HUES6 (cell line): ENCODE measurements at regions not wholly inside any gene's neighbourhood (a gene's known extent, or its start where the extent isn't known, plus 50 kb on each side); places are given as distances from the start of the nearest gene placed in this dataset.

ENCODE experiments used
- H3K27ac ChIP-seq: 2 replicates; pipeline ENCODE4 v1.7.0; 2013; ENCODE audit warnings: low read depth, mild to moderate bottlenecking, low read length, inconsistent platforms
- H3K27me3 ChIP-seq: 2 replicates; pipeline ENCODE4 v1.6.1; 2013; ENCODE audit warnings: low read length; ENCODE audit not compliant: control insufficient read depth, insufficient read depth
- H3K36me3 ChIP-seq: 2 replicates; pipeline ENCODE4 v1.6.1; 2013; ENCODE audit warnings: low read length; ENCODE audit not compliant: control insufficient read depth, insufficient read depth
- H3K4me1 ChIP-seq: 2 replicates; pipeline ENCODE4 v1.6.1; 2013; ENCODE audit warnings: low read length; ENCODE audit not compliant: control insufficient read depth, insufficient read depth
- H3K4me3 ChIP-seq: 2 replicates; pipeline ENCODE4 v1.5.1; 2013; ENCODE audit warnings: low read depth, low read length
- H3K9ac ChIP-seq: one replicate; pipeline ENCODE4 v1.6.1; 2013; ENCODE audit warnings: mild to moderate bottlenecking, low read length
- H3K9me3 ChIP-seq: 2 replicates; pipeline ENCODE4 v1.6.1; 2013; ENCODE audit warnings: low read depth, low read length; ENCODE audit not compliant: control insufficient read depth, insufficient read depth

DNA sequence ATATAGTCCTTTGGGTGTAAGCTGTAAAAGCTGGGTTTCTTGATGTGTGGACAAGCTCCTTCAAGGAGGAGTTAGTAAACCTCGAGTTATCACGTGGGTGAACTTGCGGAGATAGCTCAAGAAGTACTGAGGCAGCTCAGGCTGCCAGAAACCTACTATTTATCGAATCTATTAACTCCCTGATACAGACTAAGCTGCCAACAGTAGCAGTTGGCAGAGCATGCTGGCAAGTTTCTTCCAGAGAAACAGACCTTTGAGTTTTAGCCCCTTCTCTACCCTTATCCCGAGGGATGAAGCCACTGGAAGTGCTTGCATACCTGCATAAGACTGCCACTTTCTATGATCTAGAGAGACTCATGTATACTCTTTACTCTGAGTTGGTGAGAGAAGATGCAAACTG lies 624.5 kb upstream of the USP24 start:
- no peaks in the 10 kb centered on the region for H3K9me3 ChIP-seq
- H3K36me3 ChIP-seq = no peaks in the 10 kb centered on the region
- H3K4me3 ChIP-seq = no peak overlapping the region
- H3K27ac ChIP-seq = no peak overlapping the region
- no peak overlapping the region for H3K9ac ChIP-seq
- H3K27me3 ChIP-seq = no peaks in the 10 kb centered on the region
- no peaks in the 10 kb centered on the region for H3K4me1 ChIP-seq

DNA sequence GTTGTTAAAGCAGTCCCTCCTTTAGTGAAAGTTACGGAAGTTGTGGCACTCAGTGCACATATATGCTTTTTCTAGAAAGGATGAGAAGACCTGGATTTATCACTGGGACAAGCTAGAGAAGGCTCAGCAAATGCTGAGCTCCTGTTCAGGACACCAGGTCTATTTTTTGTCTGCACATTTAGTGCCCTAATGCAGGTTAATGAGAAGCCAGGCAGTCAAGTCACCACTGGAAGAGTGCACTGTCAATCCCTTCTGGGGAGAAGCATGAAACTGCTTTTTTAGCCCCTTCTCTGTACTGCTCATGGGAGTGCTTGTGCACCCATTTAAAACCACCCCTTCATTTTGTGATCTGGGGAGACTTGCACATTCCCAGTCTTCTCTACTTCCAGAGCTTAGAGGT lies 624.1 kb upstream of the USP24 start:
- H3K36me3 ChIP-seq = no peaks in the 10 kb centered on the region
- no peak overlapping the region for H3K9ac ChIP-seq
- no peaks in the 10 kb centered on the region for H3K4me1 ChIP-seq
- no peak overlapping the region for H3K27ac ChIP-seq
- no peaks in the 10 kb centered on the region for H3K27me3 ChIP-seq
- no peaks in the 10 kb centered on the region for H3K9me3 ChIP-seq
- no peak overlapping the region for H3K4me3 ChIP-seq

DNA sequence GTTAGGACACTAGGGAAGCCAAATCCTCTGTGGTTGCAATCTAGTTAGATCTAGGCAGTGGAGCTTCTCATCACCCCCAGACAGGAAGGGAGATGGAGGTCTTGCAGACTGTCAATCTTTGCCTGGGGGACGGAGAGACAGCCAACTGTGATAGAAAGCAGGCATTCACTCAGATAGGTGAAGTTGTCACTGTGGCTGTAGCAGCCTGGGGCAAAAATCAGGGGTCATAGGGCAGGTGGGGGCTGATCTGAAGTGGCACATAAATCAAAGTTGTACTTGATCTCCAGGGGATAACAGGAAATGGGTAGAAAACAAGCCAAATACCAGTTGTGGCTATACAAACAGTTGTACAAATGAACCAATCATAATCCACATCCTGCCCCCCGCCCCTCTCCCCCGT lies 620.9 kb upstream of the USP24 start:
- Histone ChIP-seq H3K4me3 (no peak overlapping the region), H3K27me3 (no peaks in the 10 kb centered on the region), H3K9ac (no peak overlapping the region), H3K36me3 (no peaks in the 10 kb centered on the region), H3K4me1 (no peaks in the 10 kb centered on the region), H3K9me3 (no peaks in the 10 kb centered on the region), H3K27ac (no peak overlapping the region)

DNA sequence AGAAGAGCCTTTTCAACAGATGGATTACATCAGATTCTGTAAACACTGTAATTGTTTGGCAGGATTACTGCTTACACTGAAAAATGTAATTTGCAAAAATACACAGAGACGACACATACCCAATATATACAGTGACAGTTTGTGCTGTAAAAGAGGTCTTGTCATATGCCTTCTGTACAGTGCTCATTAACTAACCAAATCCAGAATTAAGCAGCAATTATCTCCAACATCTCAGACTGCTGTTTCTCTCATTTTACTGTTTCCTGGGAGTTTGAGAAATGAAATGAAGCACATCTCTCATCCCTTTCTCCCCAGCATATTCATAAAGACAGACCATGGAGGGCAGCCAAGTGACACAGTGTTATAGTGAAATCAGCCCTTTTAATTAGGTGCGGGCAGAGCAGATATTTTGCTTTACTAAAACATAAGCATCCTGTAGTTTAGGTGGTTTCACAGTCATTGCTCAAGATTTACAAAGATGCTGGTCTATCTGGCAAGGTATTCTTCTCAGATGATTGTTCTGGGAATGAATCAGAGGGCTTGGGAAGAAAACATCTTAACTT lies 618.4 kb upstream of the USP24 start:
- no peak overlapping the region for H3K4me3 ChIP-seq
- no peaks in the 10 kb centered on the region for H3K9me3 ChIP-seq
- no peaks in the 10 kb centered on the region for H3K36me3 ChIP-seq
- no peaks in the 10 kb centered on the region for H3K27me3 ChIP-seq
- no peaks in the 10 kb centered on the region for H3K4me1 ChIP-seq
- H3K27ac ChIP-seq = no peak overlapping the region
- no peak overlapping the region for H3K9ac ChIP-seq

DNA sequence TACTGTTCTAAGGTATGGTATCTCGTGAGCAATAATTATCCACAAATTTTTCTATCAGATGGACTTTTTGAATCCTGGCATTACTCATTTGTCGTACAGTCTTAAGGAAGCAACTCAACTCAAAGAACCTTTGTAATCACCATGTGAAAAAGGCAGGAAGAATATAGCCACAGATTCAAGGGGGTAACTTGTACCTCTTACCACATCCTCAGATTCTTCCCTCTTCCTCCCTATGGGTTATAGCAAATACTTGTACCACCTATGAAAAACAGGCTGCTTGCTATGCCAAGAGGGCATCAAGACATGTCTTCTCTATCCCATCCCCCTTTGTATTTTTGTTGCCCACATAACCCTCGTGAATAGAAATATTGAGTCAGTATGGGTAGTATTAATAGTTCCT lies 616.6 kb upstream of the USP24 start:
- no peaks in the 10 kb centered on the region for H3K27me3 ChIP-seq
- H3K9me3 ChIP-seq = no peaks in the 10 kb centered on the region
- H3K4me3 ChIP-seq = no peak overlapping the region
- no peaks in the 10 kb centered on the region for H3K36me3 ChIP-seq
- H3K27ac ChIP-seq = no peak overlapping the region
- H3K4me1 ChIP-seq = no peaks in the 10 kb centered on the region; the same call in 1 of the 2 replicates
- no peak overlapping the region for H3K9ac ChIP-seq

DNA sequence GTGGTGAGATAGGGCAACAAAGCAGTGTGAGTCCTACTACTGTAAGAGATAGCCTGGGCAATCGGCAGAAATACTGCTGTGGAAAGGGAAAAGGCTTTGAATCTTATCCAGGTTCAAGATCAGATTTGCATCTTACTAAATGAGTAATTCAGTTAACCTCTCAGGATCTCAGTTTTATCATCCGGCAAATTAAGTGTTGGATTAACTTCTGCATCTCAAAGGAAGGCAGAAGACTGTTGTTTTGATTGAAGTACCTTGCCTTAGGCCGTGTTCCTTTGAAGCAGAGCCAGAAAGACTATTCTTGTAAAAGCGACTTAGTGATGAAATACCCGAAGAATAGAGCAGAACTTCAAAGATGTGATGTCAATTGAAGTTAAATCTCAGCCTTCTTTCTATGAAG lies 612.9 kb upstream of the USP24 start:
- no peak overlapping the region for H3K27ac ChIP-seq
- H3K9me3 ChIP-seq = no peaks in the 10 kb centered on the region
- H3K9ac ChIP-seq = no peak overlapping the region
- no peaks in the 10 kb centered on the region for H3K36me3 ChIP-seq
- no peaks in the 10 kb centered on the region for H3K27me3 ChIP-seq
- H3K4me1 ChIP-seq = no peaks in the 10 kb centered on the region; the same call in 1 of the 2 replicates
- H3K4me3 ChIP-seq = no peak overlapping the region

DNA sequence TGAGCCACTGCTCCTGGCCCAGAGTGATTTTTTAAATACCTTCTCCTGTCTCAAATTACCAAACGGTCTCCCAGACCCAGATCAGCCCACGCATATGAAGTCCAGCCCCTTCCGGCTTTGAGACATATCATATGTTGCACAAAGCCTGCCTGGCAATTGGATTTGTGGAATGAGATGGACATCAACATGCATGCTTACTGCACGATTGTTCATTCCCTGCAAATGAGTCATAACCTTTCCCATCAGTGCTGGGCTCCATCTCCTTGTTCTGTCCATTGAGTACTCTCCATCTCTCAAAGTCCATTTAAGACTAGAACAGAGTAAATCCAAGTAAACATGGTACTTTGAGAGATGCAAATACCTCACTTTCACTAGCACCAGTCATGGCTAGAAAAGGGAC lies 612.2 kb upstream of the USP24 start:
- H3K9me3 ChIP-seq = no peaks in the 10 kb centered on the region
- no peaks in the 10 kb centered on the region for H3K27me3 ChIP-seq
- no peaks in the 10 kb centered on the region; the same call in 1 of the 2 replicates for H3K4me1 ChIP-seq
- H3K36me3 ChIP-seq = no peaks in the 10 kb centered on the region
- H3K9ac ChIP-seq = no peak overlapping the region
- no peak overlapping the region for H3K27ac ChIP-seq
- H3K4me3 ChIP-seq = no peak overlapping the region

DNA sequence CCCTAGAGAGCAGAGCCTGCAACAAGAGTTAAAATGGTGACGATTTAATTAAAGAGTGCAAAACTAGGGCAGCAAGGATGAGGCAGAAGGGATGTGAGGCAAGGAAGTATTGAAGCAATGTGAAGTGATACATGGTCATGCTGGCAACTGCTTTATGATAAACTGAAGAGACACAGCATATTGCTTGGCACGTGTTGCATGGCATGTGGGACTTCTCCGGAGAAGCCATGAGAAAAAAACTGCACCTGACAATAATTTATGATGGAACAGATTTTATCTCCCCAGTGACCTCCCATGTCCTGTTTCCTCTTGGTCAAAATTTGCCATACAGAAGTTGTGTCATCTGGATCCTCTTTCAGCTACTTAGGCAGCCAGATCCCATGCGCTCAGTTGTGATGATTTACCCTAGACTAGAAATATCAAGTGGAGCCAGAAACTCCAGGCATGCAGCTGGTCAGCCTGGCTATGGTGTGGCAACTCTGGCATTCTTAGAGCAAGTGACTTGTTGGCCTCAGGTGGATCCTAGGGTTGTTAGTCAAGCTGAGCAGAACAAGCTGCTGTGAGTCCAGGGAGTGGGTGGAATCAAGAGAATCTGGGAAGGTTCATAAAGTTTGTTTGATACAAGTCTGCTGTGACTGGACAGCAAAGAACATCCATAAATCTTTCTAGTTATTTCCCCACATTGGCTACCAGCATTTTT lies 611.4 kb upstream of the USP24 start:
- Histone ChIP-seq H3K9ac (no peak overlapping the region), H3K36me3 (no peaks in the 10 kb centered on the region), H3K27me3 (no peaks in the 10 kb centered on the region), H3K27ac (no peak overlapping the region), H3K4me1 (no peaks in the 10 kb centered on the region; the same call in 1 of the 2 replicates), H3K4me3 (no peak overlapping the region), H3K9me3 (no peaks in the 10 kb centered on the region)

DNA sequence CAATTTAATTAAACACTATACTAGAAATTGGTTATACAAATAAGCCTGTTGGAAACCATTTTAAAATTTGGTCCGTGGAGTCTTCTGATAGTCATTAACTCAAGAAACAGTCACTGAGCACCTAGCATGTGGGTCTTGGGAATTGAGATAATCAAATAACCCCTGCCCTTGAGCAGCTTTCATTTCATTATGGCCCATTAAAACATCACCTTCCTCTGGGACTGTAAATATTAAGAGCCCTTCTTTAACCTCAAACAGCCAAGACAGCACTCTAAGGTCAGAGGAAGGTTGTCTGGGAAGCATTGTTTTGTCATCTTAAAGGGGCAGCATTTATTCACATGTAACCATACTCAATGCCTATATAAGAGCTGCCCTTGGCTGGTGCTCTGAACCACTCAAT lies 610.3 kb upstream of the USP24 start:
- no peak overlapping the region for H3K9ac ChIP-seq
- no peaks in the 10 kb centered on the region for H3K9me3 ChIP-seq
- no peaks in the 10 kb centered on the region for H3K36me3 ChIP-seq
- no peaks in the 10 kb centered on the region for H3K27me3 ChIP-seq
- no peaks in the 10 kb centered on the region; the same call in 1 of the 2 replicates for H3K4me1 ChIP-seq
- H3K4me3 ChIP-seq = no peak overlapping the region
- no peak overlapping the region for H3K27ac ChIP-seq

DNA sequence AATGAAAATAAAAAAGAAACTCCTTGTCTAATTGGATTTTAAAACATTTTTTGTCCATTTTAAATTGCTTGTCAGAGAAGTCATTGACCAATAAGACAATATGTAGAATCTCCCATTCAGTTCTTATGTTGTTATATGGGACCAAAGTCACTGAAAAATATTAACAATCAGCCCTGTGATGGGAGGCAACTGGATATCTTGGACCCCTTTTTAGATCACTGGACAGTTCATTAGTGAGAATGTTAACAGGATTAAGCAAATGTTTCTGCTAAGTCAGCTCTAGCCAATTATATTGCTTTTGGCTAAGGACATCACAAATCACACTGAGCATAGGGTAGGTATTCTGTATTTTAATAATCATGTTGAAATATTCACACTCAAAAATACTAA lies 609.1 kb upstream of the USP24 start:
- Histone ChIP-seq H3K36me3 (no peaks in the 10 kb centered on the region), H3K4me3 (no peak overlapping the region), H3K9me3 (no peaks in the 10 kb centered on the region), H3K4me1 (no peaks in the 10 kb centered on the region; the same call in 1 of the 2 replicates), H3K27ac (no peak overlapping the region), H3K27me3 (no peaks in the 10 kb centered on the region), H3K9ac (no peak overlapping the region)

DNA sequence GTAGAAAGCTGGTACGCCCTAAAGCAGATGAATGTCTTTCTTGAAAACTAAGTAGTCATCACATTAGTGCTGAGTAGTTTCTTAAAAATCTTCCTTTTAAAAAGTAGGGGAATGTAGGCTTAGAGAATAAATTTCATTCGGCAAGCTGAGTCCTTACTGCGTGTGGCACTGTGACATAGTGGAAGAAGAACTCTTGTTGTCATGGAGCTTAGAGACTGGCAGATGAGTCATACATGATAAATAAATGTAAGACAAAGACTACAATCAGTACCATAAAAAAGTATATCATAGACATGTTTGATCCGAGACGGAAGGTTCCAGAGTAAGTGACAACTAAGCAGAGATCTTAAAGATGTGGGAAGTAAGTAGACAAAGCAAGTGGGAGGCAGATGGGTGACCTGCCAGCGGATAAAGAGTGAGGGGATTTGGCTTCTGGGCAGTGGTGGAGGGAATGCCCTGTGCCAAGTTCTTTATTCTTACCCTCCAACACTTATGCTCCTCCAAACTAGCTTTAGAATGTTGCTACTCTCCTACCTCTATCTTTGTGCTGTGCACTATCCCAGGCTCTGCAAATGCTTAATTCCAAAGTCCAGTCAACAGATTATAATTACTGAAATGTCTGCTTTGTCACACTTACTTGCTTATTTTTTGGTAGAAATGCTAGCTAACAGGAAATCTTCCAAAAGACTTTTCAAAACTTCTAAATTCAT lies 608.5 kb upstream of the USP24 start:
- H3K36me3 ChIP-seq = no peaks in the 10 kb centered on the region
- no peak overlapping the region for H3K9ac ChIP-seq
- no peaks in the 10 kb centered on the region for H3K27me3 ChIP-seq
- H3K4me1 ChIP-seq = no peaks in the 10 kb centered on the region; the same call in 1 of the 2 replicates
- H3K9me3 ChIP-seq = no peaks in the 10 kb centered on the region
- no peak overlapping the region for H3K27ac ChIP-seq
- H3K4me3 ChIP-seq = no peak overlapping the region
